Breast epithelium (tissue), 3 donors: ENCODE measurements at regions not wholly inside any gene's neighbourhood (a gene's known extent, or its start where the extent isn't known, plus 50 kb on each side); places are given as distances from the start of the nearest gene placed in this dataset.

Experiments used
- CTCF ChIP-seq, 3 donors: fragments of 450-650 bp; IDR thresholded peaks; one replicate each; pipeline ENCODE4 v1.5.1; 2016 to 2017; ENCODE audit warnings: antibody characterized with exemption in 3 of 3, mild to moderate bottlenecking in 3 of 3, moderate library complexity in 3 of 3
- POLR2A ChIP-seq: fragments of 450-650 bp; IDR thresholded peaks from one replicate; pipeline ENCODE4 v1.6.1; 2016; ENCODE audit warnings: antibody characterized with exemption, mild to moderate bottlenecking, moderate library complexity
- POLR2AphosphoS5 ChIP-seq, 3 donors: sonication (generic); formaldehyde crosslinking; IDR thresholded peaks; one replicate each; pipeline ENCODE4 v1.6.1; 2017; ENCODE audit warnings: antibody characterized with exemption in 3 of 3

GRCh38 chr4:125515016-125515415, 200.3 kb downstream of the FAT4 start:
- TF ChIP-seq CTCF (IDR thresholded peaks at IDR 0.05) (no peak), POLR2A (no peak), POLR2AphosphoS5 (IDR thresholded peaks at IDR 0.05) (no peak)
